ENCODE measurements at regions not wholly inside any gene's neighbourhood (a gene's known extent, or its start where the extent isn't known, plus 50 kb on each side); places are given as distances from the start of the nearest gene placed in this dataset.

- no peak for DNase-seq
Measured at GRCh38 chr10:78577712-78578111, 491.1 kb upstream of the ZMIZ1 start.

- no peak for DNase-seq
Measured at GRCh38 chr10:78578929-78579328, 489.8 kb upstream of the ZMIZ1 start.

DNA sequence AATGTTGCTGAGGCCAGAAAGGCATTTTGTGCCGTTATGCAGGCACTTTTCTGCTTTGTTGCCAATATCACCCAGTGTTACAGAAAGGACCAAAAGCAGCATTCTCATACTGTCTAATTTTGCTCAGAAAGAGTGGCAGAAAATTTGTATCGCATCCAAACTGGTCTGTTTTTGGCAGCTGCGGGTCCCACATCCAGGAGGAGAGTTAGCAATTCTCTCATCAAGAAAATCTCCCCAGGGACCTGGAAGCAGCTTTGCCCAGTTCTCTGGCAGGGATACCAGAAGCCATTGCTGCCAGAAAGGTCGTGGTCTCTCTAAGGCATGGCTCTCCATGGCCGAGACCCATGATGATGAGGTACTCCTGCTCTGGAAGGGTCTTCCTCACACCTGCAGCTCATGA is 489.2 kb upstream of the ZMIZ1 start:
- DNase-seq, result no peak

GRCh38 chr10:78579995-78580394 is 488.8 kb upstream of the ZMIZ1 start:
- no peak for DNase-seq

DNA sequence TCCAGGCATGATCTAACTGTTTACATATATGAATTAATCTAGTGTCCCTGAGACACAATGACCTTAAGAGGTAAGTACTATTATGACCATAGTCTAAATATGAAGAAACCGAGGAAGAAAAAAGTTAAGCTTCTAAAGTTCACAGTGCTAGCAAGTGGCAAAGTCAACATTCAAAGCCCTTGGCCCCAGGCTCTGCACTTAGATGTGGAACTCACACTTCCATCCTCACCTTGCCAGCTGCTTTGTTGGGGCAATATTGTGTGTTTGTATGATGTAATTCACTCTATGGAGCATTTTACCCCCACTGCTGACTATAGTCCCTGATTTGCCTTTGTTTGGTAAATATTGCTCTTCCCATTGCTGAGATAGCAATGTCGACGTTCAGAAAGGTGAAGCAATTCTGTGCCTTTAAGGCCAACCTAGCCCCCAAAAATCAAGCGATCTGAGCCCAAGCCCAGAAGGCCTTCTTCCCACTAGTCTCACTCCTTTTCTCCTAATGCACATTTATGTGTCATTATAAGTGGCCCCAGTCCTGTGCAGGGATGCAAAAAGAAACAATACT is 487.6 kb upstream of the ZMIZ1 start:
- no peak for DNase-seq

GRCh38 chr10:78582540-78582939 is 486.2 kb upstream of the ZMIZ1 start:
- DNase-seq, result no peak

DNA sequence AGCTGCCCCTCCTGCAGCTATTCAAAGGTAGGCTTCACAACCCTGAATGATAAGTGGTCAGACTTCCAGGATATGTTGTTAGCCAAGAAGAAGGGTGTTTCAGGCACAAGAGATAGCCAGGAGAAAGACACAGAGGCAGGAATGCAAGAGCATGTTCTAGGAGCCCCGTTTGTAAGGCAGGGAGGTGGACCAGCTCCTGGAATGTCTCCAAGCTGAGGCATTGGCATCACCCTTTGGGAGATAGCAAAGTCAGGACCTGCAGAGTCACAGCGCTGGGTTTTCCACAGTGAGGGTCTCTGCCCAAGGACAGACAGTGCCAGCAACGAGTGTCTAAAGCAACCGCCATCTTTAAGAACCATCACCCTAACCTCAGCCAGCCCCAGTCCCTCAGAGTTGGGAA is 484.5 kb upstream of the ZMIZ1 start:
- DNase-seq, result no peak

- DNase-seq, result no peak
Measured at GRCh38 chr10:78584681-78585080, 484.1 kb upstream of the ZMIZ1 start.

- no peak for DNase-seq
Measured at GRCh38 chr10:78585952-78586351, 482.8 kb upstream of the ZMIZ1 start.

- DNase-seq, result no peak
Measured at GRCh38 chr10:78588194-78588811, 480.5 kb upstream of the ZMIZ1 start.

- no peak for DNase-seq
Measured at GRCh38 chr10:78589687-78590086, 479.1 kb upstream of the ZMIZ1 start.

DNA sequence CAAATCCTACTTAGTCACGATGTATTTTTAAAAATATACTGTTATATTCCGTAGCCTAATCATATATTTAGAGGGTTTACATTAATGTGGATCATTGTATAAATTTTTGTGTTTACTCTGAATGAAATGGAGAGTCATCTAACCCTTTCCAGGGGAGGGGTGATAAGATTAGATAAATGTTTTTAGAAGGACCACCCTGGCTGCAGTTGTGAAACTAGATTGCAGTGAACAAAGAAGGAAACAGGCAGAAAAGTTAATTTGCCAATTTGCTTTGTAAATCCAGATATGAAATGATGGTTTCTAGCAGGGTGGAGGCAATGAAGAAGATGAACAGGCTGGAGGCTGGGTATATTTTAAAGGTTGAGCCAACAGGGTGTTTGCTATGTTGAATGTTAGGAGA is 477.7 kb upstream of the ZMIZ1 start:
- no peak for DNase-seq

DNA sequence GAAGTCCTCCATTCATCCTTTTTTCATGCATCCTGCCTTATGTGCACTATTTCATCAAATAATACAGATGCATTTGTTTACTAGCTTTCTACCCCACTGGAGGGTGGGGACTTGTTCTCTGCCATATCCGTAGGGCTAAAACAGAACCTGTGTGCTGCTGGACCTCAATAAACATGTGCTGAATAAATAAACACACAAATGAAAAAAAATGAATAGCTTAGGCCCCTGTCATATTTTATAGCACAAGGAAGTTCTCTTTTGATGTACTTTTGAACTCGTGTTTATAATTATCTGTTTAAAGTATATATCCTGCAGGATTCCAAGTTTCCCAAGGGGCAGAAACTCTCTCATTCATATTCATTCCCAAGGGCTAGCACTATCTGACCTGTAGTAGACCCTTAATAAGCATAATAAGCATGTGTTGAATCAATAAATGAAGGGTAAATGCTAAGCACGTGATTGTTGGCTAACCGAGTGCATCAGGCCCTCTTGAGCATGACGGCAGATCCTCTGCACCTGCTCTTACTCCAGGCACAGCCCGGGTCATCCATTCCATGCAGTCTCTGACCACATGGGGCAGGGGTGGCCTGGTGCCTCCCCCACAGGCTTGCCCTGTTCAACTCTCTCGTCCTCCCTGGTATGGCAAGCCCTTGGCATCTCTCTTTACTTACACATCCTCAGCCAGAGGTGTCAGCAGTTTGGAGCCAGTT is 474.1 kb upstream of the ZMIZ1 start:
- DNase-seq, result no peak

- no peak for DNase-seq
Measured at GRCh38 chr10:78595269-78595619, 473.5 kb upstream of the ZMIZ1 start.

DNA sequence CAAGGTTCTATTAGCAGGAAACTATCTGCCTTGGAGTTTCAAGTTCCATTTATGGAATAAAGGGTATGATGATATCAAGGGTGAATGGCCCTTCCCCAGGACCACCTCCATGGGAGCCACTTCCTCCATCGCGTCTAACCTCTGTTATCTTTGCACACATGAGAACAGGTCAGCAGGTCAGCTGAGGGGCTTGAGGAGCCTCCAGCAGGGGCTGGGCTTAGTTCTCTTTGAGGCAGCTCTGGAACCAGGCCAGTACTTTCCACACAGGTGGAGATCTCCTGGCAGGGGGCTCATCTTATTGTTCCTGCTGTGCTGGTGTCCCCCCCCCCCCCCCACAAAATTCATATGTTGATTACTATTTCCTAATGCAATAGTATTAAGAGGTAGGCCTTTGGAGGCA is 472.2 kb upstream of the ZMIZ1 start:
- DNase-seq, result no peak

- DNase-seq, result no peak
Measured at GRCh38 chr10:78597796-78598555, 470.8 kb upstream of the ZMIZ1 start.

DNA sequence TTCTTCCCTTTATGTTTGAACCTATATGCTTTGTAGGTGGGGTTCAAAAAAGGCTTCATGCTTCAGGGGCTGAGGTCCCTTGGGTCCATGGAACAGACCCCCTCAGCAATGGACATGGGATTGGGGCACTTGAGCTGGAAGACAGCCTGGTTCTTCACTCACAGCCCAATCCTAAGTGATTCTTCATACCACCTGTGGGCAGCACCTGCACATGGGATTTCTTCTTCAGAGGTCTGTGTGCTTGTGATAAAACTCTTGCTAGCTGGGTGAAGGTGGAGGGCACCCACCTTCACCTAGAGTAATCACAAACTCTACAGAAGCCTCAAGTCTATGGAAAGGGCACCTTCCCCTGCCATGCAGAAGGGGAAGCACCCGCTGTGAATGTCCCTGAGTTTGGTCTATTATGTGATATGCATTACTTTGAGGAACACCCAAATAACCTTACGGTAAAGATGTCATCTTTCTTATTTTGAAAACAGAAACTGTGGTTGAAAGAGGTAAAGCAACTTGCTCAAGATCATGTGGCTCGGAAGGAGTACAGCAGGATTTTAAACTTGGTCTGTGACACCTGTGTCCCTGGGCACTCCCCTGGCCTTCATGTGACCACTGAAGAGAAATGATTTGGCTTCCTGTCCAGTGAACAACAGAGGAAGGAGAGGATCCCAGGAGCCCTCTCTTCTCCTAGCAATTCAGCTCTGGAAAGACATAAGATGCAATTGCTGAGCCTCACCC is 469.5 kb upstream of the ZMIZ1 start:
- DNase-seq, result no peak

DNA sequence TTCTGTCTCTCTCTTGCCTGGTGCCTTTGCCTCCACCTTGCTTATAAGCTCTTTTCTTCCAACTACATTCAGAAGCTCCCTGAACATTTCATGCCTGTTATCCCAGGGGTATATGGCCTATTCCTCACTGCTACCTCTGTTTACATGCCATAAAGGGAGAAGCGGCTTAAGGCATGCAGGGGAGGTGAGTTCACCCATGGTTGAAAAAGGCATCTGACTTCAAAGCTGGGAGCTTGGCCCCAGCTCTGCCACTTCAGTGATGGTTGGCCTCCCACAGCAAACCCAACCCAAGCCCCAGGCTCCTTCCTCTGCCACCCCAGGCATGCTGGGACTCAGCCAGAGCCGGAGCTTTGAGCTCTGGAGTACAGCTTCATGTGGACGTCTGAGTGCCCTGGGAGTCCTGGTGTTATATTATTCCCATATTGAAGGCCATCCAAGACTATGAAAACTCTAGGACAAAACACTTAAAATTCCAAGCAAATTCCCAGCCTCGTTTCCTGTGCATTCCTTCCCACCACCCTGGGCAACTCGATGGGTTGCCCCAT is 468.6 kb upstream of the ZMIZ1 start:
- no peak for DNase-seq

DNA sequence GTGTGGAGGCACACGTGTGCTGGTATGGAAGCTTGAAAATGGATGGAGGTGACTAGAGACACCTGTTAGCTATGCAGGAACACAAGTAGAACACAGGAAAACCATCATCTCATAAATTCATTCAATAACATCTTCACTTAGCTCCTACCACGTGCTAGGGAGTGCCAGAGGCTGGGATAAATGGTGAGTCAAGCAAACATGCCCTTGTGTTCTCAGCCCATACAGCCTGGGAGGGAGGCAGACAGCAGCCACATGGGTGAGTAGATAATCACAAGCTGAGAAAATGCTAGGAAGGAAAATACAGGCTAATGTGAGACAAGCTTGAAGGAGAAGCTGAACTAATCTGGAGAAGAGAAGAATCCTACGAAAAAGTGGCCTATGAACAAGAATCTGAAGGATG is 468.0 kb upstream of the ZMIZ1 start:
- no peak for DNase-seq

GRCh38 chr10:78602201-78602932 is 466.4 kb upstream of the ZMIZ1 start:
- no peak for DNase-seq

- DNase-seq, result no peak
Measured at GRCh38 chr10:78604286-78604685, 464.5 kb upstream of the ZMIZ1 start.

- no peak for DNase-seq
Measured at GRCh38 chr10:78604721-78605120, 464.0 kb upstream of the ZMIZ1 start.
